Loucy (cell line): ENCODE measurements at regions not wholly inside any gene's neighbourhood (a gene's known extent, or its start where the extent isn't known, plus 50 kb on each side); places are given as distances from the start of the nearest gene placed in this dataset.

ENCODE experiments used
- H2AFZ ChIP-seq: fragments of 200-600 bp; sonication (generic); 2 replicates; pipeline ENCODE4 v1.6.0; 2016; ENCODE audit warnings: antibody characterized with exemption, mild to moderate bottlenecking, low read length, moderate library complexity
- H3F3A ChIP-seq: fragments of 200-600 bp; 2 replicates; pipeline ENCODE4 v1.6.0; 2016; ENCODE audit warnings: antibody characterized with exemption, low read depth, mild to moderate bottlenecking
- H3K27me3 ChIP-seq: fragments of 200-600 bp; sonication (generic); 2 replicates; pipeline ENCODE4 v1.6.1; 2014; ENCODE audit warnings: low read length, mild to moderate bottlenecking; ENCODE audit not compliant: insufficient read depth, poor library complexity, severe bottlenecking
- H3K36me3 ChIP-seq: fragments of 200-600 bp; sonication (generic); 2 replicates; pipeline ENCODE4 v1.6.1; 2016; ENCODE audit warnings: low read length; ENCODE audit not compliant: insufficient read depth
- H3K4me1 ChIP-seq: fragments of 200-600 bp; sonication (generic); 2 replicates; pipeline ENCODE4 v1.5.1; 2014; ENCODE audit warnings: low read length, mild to moderate bottlenecking; ENCODE audit not compliant: insufficient read depth, poor library complexity, severe bottlenecking
- H3K4me2 ChIP-seq: fragments of 200-600 bp; sonication (generic); 2 replicates; pipeline ENCODE4 v1.6.0; 2014; ENCODE audit warnings: antibody characterized with exemption, low read length, low read depth, mild to moderate bottlenecking; ENCODE audit not compliant: poor library complexity, severe bottlenecking
- H3K4me3 ChIP-seq: fragments of 200-600 bp; sonication (generic); 2 replicates; pipeline ENCODE4 v1.5.1; 2014; ENCODE audit warnings: low read length, mild to moderate bottlenecking, mixed read lengths; ENCODE audit not compliant: poor library complexity, severe bottlenecking
- H3K79me2 ChIP-seq: fragments of 200-600 bp; sonication (generic); 2 replicates; pipeline ENCODE4 v1.6.1; 2014; ENCODE audit warnings: low read length; ENCODE audit not compliant: insufficient read depth
- H3K9ac ChIP-seq: fragments of 200-600 bp; sonication (generic); 2 replicates; pipeline ENCODE4 v1.6.0; 2014; ENCODE audit warnings: mild to moderate bottlenecking, low read depth, low read length, moderate library complexity; ENCODE audit not compliant: poor library complexity, severe bottlenecking
- H3K9me2 ChIP-seq: fragments of 200-600 bp; sonication (generic); replicated peaks from 2 replicates; pipeline ENCODE4 v1.6.1; 2016; ENCODE audit warnings: low read depth, low read length, mixed read lengths
- H3K9me3 ChIP-seq: fragments of 200-600 bp; sonication (generic); 2 replicates; pipeline ENCODE4 v1.6.1; 2014; ENCODE audit warnings: mild to moderate bottlenecking, antibody characterized with exemption, low read length, low read depth; ENCODE audit not compliant: insufficient read depth
- H4K20me1 ChIP-seq: fragments of 200-600 bp; sonication (generic); 2 replicates; pipeline ENCODE4 v1.6.0; 2014; ENCODE audit warnings: antibody characterized with exemption, low read length, mild to moderate bottlenecking; ENCODE audit not compliant: insufficient read depth, poor library complexity, severe bottlenecking
- EZH2phosphoT487 ChIP-seq: fragments of 200-600 bp; IDR thresholded peaks from 2 replicates; pipeline ENCODE4 v1.6.1; 2018; ENCODE audit warnings: antibody characterized with exemption, mild to moderate bottlenecking, moderate library complexity, borderline replicate concordance
- TF ChIP-seq, protein P1 (sequence below): fragments of 200-600 bp; sonication (generic); conservative IDR thresholded peaks from 2 replicates; pipeline ENCODE4 v1.5.1; 2014; ENCODE audit warnings: mild to moderate bottlenecking, antibody characterized with exemption, low read length

GRCh38 chr1:38127428-38127827 is 80.8 kb upstream of the POU3F1 start:
- no peak overlapping the region for H2AFZ ChIP-seq
- no peak overlapping the region for H3K9ac ChIP-seq
- H4K20me1 ChIP-seq = no peaks in the 10 kb centered on the region

GRCh38 chr1:38126970-38127369 is 80.4 kb upstream of the POU3F1 start:
- no peak overlapping the region for H3K4me2 ChIP-seq
- H2AFZ ChIP-seq = no peak overlapping the region
- no peaks in the 10 kb centered on the region for H3K27me3 ChIP-seq
- H3K4me1 ChIP-seq = no peaks in the 10 kb centered on the region
- no peaks in the 10 kb centered on the region for H3K9me2 ChIP-seq
- no peaks in the 10 kb centered on the region for H3K79me2 ChIP-seq
- H3K9ac ChIP-seq = no peak overlapping the region
- no peaks in the 10 kb centered on the region for H4K20me1 ChIP-seq
- no peaks in the 10 kb centered on the region for H3K9me3 ChIP-seq
- no peaks in the 10 kb centered on the region for H3F3A ChIP-seq
- no peaks in the 10 kb centered on the region for H3K36me3 ChIP-seq
- TF ChIP-seq, protein P1, sequence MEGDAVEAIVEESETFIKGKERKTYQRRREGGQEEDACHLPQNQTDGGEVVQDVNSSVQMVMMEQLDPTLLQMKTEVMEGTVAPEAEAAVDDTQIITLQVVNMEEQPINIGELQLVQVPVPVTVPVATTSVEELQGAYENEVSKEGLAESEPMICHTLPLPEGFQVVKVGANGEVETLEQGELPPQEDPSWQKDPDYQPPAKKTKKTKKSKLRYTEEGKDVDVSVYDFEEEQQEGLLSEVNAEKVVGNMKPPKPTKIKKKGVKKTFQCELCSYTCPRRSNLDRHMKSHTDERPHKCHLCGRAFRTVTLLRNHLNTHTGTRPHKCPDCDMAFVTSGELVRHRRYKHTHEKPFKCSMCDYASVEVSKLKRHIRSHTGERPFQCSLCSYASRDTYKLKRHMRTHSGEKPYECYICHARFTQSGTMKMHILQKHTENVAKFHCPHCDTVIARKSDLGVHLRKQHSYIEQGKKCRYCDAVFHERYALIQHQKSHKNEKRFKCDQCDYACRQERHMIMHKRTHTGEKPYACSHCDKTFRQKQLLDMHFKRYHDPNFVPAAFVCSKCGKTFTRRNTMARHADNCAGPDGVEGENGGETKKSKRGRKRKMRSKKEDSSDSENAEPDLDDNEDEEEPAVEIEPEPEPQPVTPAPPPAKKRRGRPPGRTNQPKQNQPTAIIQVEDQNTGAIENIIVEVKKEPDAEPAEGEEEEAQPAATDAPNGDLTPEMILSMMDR = no peak
- no peak for TF ChIP-seq EZH2phosphoT487
- H3K4me3 ChIP-seq = no peak overlapping the region

More at GRCh38 chr1:38127428-38127827, 80.8 kb upstream of the POU3F1 start:
- no peaks in the 10 kb centered on the region for H3K9me2 ChIP-seq
- no peak overlapping the region for H3K4me2 ChIP-seq
- no peak for TF ChIP-seq EZH2phosphoT487
- TF ChIP-seq, protein P1 = no peak
- H3K36me3 ChIP-seq = no peaks in the 10 kb centered on the region
- H3K9me3 ChIP-seq = no peaks in the 10 kb centered on the region
- no peak overlapping the region for H3K4me3 ChIP-seq
- no peaks in the 10 kb centered on the region for H3K4me1 ChIP-seq
- H3F3A ChIP-seq = no peaks in the 10 kb centered on the region
- H3K79me2 ChIP-seq = no peaks in the 10 kb centered on the region
- H3K27me3 ChIP-seq = no peaks in the 10 kb centered on the region

DNA sequence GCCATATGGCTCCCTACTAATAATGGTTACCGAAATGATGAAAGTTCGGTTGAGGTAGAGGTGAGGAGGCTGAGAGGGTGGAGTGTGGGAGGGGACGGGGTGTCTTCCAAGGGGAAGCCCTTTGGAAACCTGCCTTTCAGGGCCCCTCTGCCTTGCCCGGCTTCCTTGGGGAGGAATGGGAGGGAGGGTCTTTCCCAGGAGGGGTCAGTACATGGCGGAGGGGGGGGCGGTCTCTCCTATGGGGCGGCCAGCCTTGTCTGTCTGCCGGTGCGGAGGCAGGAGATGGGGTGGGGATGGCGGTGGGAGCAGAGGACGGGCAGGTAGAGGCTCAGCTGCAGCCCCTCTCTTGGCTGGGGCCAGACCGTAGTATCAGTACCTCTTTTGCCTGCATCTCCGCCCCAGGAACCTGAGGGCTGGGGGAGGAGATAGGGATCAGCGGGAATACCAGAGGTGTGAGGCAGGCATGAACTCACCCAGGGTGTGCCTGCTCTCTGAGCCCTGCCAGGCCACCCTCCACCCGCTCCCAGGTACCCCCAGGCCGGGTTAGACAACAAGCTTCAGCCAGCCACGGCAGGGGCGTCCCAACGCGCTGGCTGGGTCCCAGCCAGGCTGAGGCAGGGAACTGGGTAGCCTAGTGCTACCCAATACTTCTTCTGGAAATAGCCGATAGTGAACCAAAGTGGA is 79.4 kb upstream of the POU3F1 start:
- no peaks in the 10 kb centered on the region for H3K9me3 ChIP-seq

More for the DNA sequence above, 79.4 kb upstream of the POU3F1 start:
- H3K79me2 ChIP-seq = no peaks in the 10 kb centered on the region
- H3K9me2 ChIP-seq = no peaks in the 10 kb centered on the region
- H3K27me3 ChIP-seq = no peaks in the 10 kb centered on the region
- no peak overlapping the region for H3K4me2 ChIP-seq
- H3K4me1 ChIP-seq = no peaks in the 10 kb centered on the region
- TF ChIP-seq, protein P1 = no peak
- no peak overlapping the region for H2AFZ ChIP-seq
- H3K36me3 ChIP-seq = no peaks in the 10 kb centered on the region
- no peaks in the 10 kb centered on the region for H4K20me1 ChIP-seq
- H3K9ac ChIP-seq = no peak overlapping the region
- no peak overlapping the region for H3K4me3 ChIP-seq
- H3F3A ChIP-seq = no peaks in the 10 kb centered on the region
